ENCODE measurements at regions not wholly inside any gene's neighbourhood (a gene's known extent, or its start where the extent isn't known, plus 50 kb on each side); places are given as distances from the start of the nearest gene placed in this dataset.
A peak's percentile ranks its signal among the peaks of the same experiment; 100 is the strongest.

DNA sequence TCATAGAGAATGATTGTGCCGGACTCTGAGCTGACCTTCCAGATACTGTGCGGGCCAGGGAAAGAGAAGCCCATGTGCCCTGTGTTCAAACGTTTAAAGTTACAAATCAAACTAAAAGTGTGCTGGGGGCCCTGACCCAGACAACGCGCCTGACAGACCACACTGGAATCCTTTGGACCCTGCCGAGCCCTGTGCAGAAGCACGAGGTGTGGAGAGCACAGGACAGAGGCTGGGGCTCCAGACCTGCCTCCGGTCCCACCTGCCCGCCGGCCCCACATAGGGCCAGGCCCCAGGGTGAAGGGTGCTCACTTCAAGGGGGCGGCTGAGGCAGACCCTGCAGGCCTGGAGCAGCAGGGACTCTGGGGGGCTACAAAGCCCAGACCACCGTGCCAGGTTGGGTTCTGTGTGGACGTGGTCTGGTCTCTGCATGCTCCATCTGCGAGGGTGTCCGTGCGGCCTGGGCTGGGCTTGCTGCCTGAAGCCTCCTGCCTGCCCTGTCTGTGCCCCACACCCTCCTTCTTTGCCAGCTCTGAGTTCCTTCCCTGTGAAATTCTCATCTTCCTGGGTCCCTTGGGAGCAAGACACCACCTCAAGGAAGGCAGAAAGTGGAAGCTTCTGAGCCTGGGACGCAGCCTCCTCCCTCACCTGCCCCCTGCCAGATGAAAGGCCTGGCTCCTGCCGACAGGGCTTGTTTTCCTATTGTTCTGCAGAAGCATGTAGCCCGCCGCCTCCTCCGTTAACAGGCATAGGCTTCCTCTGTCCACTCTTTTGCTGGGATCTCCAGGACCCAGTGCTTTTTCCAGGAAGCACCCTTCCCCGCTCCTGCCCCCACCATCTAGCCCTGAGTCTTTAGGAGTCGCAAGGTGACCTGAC is 186.2 kb downstream of the ERMARD start:
- DNase-seq = no peak

DNA sequence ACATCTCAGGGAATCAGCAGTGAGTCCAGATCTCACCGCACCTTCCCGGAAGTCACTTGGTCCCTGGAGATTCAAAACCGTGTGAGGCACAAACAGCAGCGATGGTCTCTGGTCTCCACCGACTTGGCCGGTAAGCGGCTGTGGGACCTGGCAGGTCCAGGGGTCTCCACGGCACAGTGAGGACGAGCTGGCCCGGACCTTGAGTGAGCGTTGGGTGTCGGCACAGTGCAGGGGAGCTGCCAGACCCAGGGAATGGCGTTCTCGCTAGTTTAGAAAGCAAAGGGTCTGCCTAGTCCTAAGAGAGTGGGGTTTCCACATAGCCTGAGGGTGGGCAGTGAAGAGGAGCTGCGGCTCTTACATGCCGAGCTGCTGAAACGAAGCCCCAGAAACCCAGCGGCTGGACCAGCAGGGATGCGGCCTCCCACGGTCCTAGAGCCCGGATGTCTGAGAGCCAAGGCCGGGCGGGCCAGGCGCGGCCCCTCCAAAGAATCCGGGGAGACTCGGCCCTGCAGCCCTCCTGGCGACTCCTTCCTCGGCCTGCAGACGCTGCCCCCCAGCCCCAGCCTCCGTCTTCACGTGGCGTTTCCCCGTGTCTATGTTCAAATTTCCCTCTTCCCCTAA is 185.0 kb downstream of the ERMARD start:
- DNase-seq = no peak

DNA sequence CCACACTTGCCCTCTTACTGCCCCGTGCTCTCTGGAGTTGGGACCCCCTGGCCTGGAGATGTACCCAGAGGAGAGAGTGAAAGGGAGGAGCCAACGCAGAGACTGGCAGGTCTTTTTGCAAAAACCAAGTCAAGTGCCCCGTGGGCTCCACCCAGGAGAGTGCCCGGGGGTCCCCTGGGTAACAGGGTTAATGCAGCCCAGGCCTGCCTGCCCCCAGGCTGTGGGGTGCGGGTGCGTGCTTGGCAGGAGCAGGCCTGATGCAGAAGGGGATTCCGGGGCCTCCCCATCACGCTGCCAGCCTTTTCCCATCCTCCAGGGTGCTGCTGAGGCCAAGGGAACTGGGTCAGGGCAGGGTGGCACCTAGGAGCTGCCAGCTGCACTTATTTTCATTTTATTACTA is 184.4 kb downstream of the ERMARD start:
- DNase-seq = no peak

DNA sequence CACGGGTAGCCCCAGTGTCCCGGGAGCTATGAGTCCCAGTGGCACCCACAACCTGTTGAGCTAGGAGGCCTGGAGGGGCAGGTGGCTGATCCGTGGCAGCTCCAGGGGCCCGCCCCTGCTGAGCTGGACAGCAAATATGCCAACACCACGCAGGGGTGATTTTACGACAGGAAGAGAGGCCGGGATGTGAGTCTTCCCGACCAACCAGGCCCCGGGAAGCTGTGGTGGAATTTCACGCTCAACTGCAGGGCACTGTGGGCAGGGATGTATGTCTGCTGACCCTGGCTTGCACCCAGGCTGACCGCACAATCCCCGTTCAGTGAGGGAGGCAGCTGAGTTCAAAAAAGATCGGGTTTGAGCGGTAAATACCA is 183.9 kb downstream of the ERMARD start:
- DNase-seq = peak; percentile 55

DNA sequence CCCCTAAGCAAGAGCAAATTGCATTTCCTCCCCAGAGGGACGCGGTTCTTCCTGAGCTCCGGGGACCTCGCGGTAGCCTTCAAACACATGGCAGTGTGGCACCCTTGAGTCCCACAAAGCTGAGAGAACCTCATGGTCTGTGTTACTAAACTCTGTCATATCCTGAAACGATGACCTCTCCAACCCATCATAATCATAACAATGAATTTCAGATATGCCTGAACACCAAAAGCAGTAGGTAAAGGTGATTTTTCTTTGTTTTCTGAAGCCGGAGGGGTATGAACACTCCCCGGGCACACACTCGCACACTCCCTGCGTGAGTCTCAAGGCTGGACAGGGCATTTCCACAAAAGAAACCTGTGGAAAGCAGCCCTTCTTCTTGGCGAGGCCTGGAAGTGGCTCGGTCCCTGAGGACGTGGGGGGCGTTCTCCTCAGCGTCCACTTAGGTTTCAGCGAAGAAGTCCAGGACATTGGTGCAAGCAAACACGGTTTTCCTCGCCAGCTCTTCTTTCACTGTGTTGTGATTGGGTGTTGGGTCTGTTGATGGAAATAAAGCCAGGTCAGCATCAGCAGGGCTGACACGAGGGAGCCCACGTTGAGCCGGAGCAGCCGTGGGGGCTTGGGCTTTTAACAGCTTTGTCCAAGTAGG is 183.4 kb downstream of the ERMARD start:
- no peak for DNase-seq

DNA sequence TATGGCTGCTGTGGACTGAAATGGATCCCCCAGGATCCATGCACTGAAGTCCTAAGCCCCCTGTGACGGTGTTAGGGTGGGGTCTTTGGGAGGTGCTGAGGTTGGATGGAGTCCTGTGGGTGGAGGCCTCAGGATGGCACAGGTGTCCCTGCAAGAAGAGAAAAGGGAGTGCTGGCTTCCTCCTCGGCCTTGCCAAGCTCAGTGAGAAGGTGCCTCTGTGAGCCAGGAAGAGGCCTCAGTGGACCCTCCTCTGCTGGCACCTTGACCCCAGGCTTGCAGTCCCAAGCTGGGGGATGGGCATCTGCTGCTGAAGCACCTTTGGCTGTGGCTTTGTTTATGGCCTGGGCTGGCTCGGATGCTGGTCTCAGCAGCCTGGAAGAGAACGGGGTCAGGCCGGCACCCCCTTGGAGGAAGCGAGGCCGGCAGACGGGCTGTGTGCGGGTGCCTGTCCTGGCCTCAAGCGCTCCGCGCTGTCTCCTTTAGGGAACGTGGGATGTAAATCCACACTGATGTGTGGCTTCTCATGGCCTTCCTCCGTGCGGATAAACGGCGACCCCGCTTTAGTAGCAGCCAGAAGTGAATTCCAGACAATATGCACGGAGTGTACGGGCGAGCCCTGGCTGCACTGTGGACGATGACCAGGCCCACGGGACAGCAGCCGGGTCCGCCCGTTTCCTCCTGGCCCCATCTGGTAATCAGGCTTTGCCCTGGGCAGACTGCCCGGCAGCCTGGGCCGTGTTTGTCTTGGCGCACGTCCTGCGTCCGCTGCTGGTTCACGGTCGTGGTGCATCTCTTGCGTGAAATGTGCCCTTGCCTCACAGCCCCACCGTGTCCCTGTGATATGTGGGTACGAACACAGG is 182.6 kb downstream of the ERMARD start:
- DNase-seq = peak; percentile 67

DNA sequence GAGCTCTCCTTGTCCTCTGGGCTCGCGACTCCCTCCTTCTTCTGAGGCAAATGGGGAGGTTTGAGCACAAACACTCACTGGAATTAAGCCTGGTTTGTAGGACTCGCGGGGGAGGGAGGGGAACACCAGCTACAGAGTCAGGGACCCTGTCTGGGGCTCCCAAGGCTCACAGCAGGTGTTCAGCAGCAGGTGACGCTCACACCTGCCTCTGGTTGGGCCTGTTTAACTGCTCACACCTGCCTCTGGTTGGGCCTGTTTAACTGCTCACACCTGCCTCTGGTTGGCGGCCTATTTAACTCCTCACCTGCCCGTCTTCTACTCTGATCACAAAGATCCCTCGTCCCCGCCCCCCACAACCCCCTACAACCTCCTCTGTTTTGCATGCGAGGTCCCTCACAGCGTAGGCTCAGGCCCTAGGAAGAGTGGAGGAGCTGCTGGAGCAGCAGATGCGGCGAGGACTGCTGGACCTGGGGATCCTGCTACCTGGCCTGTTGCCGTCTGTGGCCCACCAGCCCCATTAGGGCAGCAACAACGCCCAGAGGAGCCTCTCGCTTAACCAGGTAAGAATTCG is 181.9 kb downstream of the ERMARD start:
- no peak for DNase-seq

DNA sequence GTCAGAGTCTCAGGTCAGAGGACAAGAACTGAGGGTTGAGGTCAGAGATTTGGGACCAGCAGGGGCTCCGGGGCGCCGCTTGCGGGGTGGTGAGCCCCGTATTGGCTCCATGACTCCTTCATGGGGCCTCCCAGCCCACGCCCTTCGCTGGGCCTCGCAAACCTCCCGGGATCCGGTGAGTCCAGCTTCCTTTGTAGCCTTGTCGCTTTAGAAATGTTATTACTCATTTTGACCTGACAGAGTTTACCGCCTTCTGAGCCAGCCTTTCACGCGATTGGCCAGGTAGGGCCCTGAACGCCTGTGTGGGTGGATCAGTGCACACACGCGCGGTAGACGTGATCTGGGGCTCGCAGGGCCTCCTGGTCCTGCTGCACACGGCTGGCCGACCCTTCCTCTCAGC is 181.1 kb downstream of the ERMARD start:
- DNase-seq = no peak

DNA sequence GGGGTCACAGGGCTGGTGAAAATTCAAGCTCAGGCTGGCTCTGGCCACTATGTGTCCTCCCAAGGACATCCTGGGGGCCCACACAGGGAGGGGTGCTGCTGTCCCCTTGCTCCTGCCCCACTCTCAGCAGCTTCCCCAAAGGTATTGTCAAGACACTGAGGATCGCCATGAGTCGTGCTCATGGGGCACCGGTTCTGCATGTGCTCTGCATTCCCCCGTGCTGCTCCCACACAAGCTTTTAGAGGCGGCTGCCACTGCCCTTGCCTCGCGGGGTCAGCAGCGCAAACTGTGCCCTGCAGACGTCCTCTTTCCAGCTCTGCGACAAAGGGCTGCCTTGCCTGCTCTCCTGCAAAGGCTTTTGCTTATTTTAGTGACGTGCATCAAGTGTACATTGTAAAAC is 179.8 kb downstream of the ERMARD start:
- DNase-seq = no peak

DNA sequence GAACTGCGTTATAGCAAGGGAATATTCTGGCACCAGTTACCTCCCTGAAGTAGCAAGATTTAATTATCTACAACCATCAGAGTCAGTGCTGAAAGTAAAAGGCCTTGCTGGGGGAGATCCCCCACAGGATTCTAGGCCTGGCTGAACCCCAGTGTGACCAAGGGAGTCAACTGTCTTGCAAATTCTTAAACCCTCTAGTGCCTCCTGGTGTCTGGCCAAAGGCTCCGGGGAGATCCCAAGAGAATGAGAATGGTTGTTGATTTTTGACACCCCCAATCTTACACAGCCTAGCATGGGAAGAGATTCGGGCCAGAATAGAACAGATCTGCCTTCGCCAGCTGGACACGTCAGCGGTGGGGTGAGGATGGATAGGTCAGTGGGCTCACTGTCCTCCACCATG is 179.4 kb downstream of the ERMARD start:
- no peak for DNase-seq

DNA sequence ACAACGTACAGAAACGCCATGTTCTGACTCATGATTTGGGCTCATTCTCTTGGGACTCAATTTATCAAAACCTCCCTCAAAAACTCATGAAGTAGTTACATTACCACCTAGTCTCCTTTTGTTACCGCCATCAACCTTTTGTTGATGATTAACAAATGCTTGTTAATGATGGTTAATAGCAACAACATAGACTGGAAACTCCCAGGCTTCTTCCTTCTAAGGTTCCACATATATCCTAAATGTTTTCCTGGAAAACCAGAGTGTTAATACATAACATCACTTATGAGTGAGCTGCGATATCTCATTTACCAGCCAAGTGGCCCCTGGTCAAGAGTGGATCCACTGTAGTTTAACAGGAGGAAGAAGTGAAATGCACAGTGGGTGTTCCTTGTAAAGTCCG is 176.3 kb downstream of the ERMARD start:
- DNase-seq = no peak

DNA sequence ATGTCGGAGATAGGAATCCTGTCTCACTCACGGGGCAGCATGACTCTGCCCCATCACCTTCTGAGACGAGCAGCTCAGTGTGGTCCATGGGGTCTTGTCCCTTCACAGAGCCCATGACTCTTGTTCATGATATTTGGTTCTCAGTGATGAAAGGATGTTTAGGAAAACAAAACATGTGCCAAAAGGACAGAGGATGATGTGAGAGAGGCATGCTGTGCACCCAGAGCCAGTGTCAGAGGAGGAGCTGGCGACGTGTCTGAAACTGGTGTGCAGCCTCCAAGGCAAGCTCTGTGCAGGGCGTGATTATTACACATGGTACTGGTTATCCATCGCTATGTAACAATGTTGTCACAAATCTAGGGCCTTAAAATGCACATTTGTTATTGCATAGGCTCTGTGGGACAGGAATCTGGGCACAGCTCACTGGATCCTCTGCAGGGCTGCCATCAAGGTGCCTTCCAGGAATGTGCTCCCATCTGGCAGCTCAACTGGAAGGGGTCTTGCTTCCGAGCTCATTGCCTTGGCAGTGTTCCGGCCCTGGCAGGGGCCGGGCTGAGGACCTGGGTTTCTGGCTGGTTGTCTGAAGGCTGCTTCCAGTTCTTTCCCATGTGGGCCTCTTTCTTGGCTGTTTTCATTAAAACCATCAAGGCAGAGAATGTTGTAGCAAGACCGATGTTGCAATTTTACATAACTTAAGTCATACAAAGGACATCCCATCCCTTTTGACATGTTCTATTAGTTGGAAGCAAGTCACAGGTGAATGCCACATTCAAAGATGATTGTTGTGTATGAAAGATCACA is 175.4 kb downstream of the ERMARD start:
- DNase-seq = no peak

DNA sequence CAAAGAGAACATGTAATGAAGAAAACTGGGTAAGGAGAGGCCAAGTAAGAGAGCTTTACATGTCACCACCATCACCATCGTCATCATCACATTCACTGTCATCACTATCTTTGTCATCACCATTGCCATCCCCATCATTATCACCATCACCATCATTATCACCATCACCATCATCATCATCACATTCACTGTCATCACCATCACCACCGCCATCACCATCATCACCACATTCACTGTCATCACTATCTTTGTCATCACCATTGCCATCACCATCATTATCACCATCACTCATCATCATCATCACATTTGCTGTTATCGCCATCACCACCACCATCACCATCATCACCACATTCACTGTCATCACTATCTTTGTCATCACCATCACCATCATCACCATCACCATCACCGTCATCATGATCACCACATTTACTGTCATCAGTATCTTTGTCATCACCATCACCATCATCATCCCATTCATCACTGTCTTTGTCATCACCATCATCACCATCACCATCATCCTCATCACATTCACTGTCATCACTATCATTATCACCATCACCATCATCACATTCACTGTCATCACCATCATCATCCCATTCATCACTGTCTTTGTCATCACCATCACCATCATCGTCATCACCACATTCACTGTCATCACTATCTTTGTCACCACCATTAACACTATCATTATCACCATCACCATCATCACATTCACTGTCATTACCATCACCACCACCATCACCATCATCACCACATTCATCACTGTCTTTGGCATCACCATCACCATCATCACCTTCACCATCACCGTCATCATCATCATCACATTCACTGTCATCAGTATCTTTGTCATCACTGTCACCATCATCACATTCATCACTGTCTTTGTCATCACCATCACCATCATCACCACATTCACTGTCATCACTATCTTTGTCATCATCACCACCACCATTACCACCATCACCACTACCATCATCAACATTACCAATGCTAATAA is 172.3 kb downstream of the ERMARD start:
- no peak for DNase-seq

DNA sequence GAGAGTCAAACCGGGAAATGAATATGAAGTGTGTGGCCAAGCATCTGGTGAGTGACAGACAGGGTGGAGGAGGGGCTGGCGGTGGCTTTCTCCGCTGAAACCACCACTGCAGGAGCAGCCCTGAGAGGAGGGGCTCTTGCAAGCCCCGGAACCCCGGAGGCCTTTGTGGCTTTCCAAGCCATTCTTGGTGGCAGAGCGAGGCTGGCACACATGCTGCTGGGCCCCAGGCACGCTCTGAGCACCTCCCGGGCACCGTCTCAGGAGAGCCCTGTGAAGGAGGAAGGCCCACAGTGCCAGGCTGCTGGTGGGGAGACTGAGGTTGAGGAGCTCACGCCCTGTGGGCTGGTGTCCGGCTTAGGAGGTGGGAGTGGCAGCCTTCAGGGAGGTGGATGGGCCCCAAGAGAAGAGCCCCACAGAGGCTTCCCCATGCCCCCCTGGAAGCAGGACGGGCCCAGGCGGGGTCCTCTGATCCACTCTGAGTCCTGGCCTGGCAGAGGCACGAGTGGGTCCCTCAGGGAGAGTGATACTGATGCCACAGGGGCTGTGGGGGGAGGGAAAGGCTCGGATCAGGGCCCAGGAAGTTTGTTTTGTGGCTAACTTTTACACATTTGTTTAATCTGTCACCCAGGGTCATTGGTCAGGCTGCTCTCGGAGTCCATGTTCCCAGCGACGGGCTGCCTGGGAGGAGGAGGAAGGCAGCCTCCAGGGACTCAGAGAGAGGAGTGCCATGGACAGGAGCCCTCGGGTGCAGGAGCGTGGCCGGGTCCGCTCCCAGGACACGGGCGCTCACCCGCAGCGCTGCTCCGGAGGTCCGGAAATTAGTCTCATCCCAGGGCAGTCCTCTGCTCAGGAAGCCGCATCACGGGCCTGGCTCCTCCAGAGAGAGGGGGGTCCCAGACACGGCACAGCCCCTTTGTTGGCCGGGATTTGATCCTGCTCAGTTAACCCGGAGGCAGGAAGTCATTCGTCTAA is 170.7 kb downstream of the ERMARD start:
- no peak for DNase-seq

DNA sequence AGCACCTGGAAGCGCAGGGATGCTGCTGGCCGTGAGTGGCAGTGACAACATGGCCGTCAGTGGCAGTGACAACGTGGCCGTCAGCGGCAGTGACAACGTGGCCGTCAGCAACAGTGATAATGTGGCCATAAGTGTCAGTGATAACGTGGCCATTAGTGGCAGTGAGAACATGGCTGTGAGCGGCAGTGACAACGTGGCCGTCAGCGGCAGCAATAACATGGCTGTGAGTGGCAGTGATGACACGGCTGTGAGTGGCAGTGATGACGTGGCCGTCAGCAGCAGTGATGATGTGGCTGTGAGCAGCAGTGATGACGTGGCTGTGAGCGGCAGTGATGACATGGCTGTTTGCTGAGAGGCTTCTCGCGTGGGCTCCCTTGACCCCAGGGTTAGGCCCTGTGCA is 169.8 kb downstream of the ERMARD start:
- no peak for DNase-seq

DNA sequence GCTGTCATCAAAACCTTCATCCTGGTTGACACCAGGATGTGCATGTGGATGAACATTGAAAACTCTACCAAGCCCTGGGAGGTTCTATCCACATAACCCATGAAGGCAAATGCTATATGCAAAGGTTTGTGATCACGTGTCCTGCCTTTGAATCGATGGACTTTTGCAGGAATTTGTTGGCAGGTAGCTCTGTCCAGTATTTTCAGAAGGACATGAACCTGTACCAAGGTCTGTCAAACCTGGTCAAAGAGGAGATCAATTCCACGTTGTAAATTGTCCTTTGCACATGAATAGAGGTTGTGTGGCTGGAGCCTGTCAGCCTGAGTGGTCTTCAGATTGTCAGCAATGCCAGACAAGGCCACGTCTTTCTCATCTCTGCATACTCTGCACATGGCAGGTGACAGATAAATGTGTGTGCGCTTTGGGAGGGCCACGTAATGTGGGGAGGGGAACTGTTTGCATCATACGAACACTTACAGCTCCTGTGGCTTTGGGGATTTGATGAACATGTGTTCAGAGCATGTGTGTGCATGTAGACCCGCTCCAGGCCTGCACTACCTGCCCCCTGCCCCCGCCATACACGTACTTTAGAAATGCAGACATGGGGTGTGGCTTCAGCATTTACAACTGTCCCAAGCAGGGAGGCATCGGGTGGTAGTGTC is 169.1 kb downstream of the ERMARD start:
- no peak for DNase-seq

DNA sequence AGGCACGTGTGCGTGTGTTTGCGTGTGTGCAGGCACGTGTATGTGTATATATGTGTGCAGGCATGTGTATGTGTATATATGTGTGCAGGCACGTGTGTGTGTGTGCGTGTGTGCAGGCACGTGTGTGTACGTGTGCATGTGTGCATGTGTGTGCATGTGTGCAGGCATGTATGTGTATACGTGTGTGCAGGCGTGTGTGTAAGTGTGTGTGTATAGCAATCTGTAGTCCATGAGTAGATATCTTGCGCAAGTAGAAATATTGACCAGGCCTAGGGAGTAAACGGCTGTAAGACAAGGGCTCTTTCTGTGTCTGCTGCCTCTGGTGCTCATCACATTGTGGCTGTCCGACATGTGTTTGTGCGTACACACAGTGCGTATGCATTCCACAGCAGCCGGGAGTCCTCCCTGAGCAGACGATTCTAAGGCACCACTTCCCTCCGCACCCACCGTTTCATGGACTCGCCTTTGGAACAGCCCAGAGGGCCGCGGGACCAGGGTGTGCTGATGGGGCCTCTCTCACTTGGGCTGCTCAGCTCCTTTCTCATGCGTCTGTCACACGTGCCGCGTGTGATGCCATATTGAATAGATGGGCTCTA is 167.6 kb downstream of the ERMARD start:
- no peak for DNase-seq

DNA sequence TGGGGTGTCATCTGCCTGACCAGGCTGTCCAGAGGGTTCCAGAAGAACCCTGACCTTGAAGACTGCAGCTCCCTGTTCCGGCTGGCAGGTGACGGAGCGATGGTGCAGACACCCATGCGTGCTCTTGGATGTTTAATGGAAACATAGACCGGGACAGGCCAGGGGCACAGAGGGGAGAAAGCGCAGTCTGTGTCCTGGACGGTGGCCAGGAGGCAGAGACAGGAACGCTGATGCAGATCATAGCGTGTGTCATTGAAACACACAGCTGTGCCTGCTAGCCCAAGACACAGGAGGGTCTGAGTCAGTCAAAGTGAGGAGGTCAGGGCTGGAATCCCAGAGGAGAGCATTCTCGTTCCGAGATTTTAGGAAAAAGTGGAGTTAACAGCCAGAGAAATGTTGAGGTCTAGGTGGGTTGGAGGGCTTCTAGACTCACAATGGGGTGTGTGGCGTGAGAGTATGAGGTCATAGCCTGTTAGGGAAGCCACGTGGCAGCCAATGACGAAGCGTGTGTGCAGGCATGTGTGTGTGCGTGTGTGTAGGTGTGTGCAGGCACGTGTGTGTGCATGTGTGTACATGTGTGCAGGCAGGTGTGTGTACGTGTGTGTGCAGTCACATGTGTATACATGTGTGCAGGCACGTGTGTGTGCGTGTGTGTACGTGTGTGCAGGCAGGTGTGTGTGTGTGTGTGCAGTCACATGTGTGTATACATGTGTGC is 167.0 kb downstream of the ERMARD start:
- DNase-seq = no peak
